H1 (cell line): ENCODE measurements at regions not wholly inside any gene's neighbourhood (a gene's known extent, or its start where the extent isn't known, plus 50 kb on each side); places are given as distances from the start of the nearest gene placed in this dataset.

Experiments used
- CTCF ChIA-PET: fragments of 300-600 bp; sonication (Branson Sonifier 250); formaldehyde crosslinking; loops from one replicate; lab custom pipeline; 2021; ENCODE audit not compliant: partially characterized antibody; lab: Charles Lee
- POLR2A ChIA-PET: fragments of 300-600 bp; sonication (Branson Sonifier 250); formaldehyde crosslinking; loops from one replicate; lab custom pipeline; 2021; ENCODE audit warnings: inconsistent platforms; ENCODE audit not compliant: partially characterized antibody; lab: Charles Lee
- DNase-seq, 2 experiments: peaks; one replicate each; pipeline versions ENCODE4 v3.0.0 to v3.0.0-alpha.2; 2010 to 2022; ENCODE audit warnings: low spot score in 2 of 2, low read depth in 1 of 2, mixed read lengths in 1 of 2
- FAIRE-seq: peaks from 2 replicates; lab custom pipeline; 2011; peaks lifted over from hg19 to GRCh38; lab: Jason Lieb, UNC
- H2AFZ ChIP-seq: 2 replicates; pipeline ENCODE4 v1.8.1; 2012; ENCODE audit warnings: low read length, inconsistent platforms
- H2AK5ac ChIP-seq: 2 replicates; pipeline ENCODE4 v1.6.1; 2013; ENCODE audit warnings: low read depth, low read length
- H2BK120ac ChIP-seq: replicated peaks from 2 replicates; pipeline ENCODE3; 2013; ENCODE audit warnings: low read depth, low read length, inconsistent platforms
- H2BK12ac ChIP-seq: 2 replicates; pipeline ENCODE4 v1.6.1; 2013; ENCODE audit warnings: low read depth, low read length
- H2BK15ac ChIP-seq: 2 replicates; pipeline ENCODE4 v1.6.1; 2013; ENCODE audit warnings: low read length
- H2BK20ac ChIP-seq: 2 replicates; pipeline ENCODE4 v1.6.1; 2013; ENCODE audit warnings: low read length
- H2BK5ac ChIP-seq: 2 replicates; pipeline ENCODE4 v1.6.1; 2013; ENCODE audit warnings: low read depth, low read length
- H3K14ac ChIP-seq: 2 replicates; pipeline ENCODE4 v1.6.1; 2013; ENCODE audit warnings: inconsistent platforms; ENCODE audit not compliant: insufficient read length
- H3K18ac ChIP-seq: 2 replicates; pipeline ENCODE4 v1.6.1; 2013; ENCODE audit warnings: low read length; ENCODE audit errors: extremely low read depth
- H3K23ac ChIP-seq: 2 replicates; pipeline ENCODE4 v1.6.1; 2013; ENCODE audit warnings: inconsistent platforms; ENCODE audit not compliant: insufficient read length
- H3K23me2 ChIP-seq: 2 replicates; pipeline ENCODE4 v1.6.1; 2013; ENCODE audit warnings: low read depth, low read length
- H3K27ac ChIP-seq: 2 replicates; pipeline ENCODE4 v1.6.1; 2011; ENCODE audit warnings: low read depth, low read length, inconsistent platforms
- H3K27me3 ChIP-seq, 4 experiments: replicated peaks in 1 of 4; 1 replicate in 1 of 4; 2 replicates in 3 of 4; pipeline versions ENCODE4 v1.6.1 to v1.8.1; 2011 to 2013; ENCODE audit warnings: low read length in 3 of 4, mild to moderate bottlenecking in 3 of 4, inconsistent platforms in 2 of 4, mixed read lengths in 2 of 4, moderate library complexity in 1 of 4; ENCODE audit not compliant: control insufficient read depth in 3 of 4, insufficient read depth in 3 of 4; ENCODE audit errors: extremely low read depth in 1 of 4
- H3K36me3 ChIP-seq, 4 experiments: 2 replicates each; pipeline versions ENCODE4 v1.6.1 to v1.8.1; 2011 to 2013; ENCODE audit warnings: mild to moderate bottlenecking in 4 of 4, low read length in 3 of 4, moderate library complexity in 2 of 4, control low read depth in 1 of 4, inconsistent platforms in 1 of 4; ENCODE audit not compliant: insufficient read depth in 4 of 4, control insufficient read depth in 2 of 4
- H3K4ac ChIP-seq: replicated peaks from 2 replicates; pipeline ENCODE3; 2013; ENCODE audit warnings: low read length, low read depth, mixed read lengths, inconsistent platforms; ENCODE audit not compliant: insufficient read length
- H3K4me1 ChIP-seq, 4 experiments: replicated peaks in 1 of 4; 1 replicate in 1 of 4; 2 replicates in 3 of 4; pipeline versions ENCODE4 v1.6.1 to v1.8.1; 2011 to 2013; ENCODE audit warnings: low read length in 3 of 4, inconsistent platforms in 2 of 4, mixed read lengths in 1 of 4; ENCODE audit not compliant: insufficient read depth in 4 of 4, control insufficient read depth in 3 of 4
- H3K4me2 ChIP-seq, 2 experiments: 2 replicates each; pipeline versions ENCODE4 v1.6.1 to v1.8.1; 2011 to 2013; ENCODE audit warnings: low read depth in 2 of 2, low read length in 2 of 2, control low read depth in 1 of 2, inconsistent platforms in 1 of 2, mild to moderate bottlenecking in 1 of 2; ENCODE audit not compliant: insufficient read depth in 1 of 2
- H3K4me3 ChIP-seq, 4 experiments: fragments of 200-600, 300-600 bp in 1 of 4; sonication (generic), shearing (Covaris generic), sonication (Bioruptor Twin) in 1 of 4; 2 replicates each; pipeline versions ENCODE4 v1.5.1 to v1.8.1; 2011 to 2016; ENCODE audit warnings: low read length in 4 of 4, low read depth in 3 of 4, control low read depth in 2 of 4, inconsistent platforms in 2 of 4, mild to moderate bottlenecking in 2 of 4, mixed read lengths in 1 of 4, moderate library complexity in 1 of 4; ENCODE audit not compliant: insufficient read depth in 2 of 4; ENCODE audit errors: extremely low read depth in 1 of 4
- H3K56ac ChIP-seq: replicated peaks from 2 replicates; pipeline ENCODE3; 2013; ENCODE audit warnings: low read depth, mild to moderate bottlenecking, mixed read lengths, low read length, inconsistent platforms; ENCODE audit not compliant: insufficient read length
- H3K79me1 ChIP-seq: 2 replicates; pipeline ENCODE4 v1.6.1; 2013; ENCODE audit warnings: low read depth, low read length, control low read depth
- H3K79me2 ChIP-seq, 2 experiments: 2 replicates each; pipeline versions ENCODE4 v1.6.1 to v1.8.1; 2012 to 2013; ENCODE audit warnings: low read length in 2 of 2, mild to moderate bottlenecking in 2 of 2, inconsistent platforms in 1 of 2; ENCODE audit not compliant: insufficient read depth in 2 of 2, control insufficient read depth in 1 of 2
- H3K9ac ChIP-seq, 4 experiments: replicated peaks in 1 of 4; 1 replicate in 1 of 4; 2 replicates in 3 of 4; pipeline versions ENCODE4 v1.6.1 to v1.8.1; 2011 to 2013; ENCODE audit warnings: low read depth in 3 of 4, low read length in 3 of 4, control low read depth in 2 of 4, mild to moderate bottlenecking in 2 of 4, moderate library complexity in 2 of 4, inconsistent platforms in 1 of 4; ENCODE audit errors: extremely low read depth in 1 of 4
- H3K9me3 ChIP-seq, 2 experiments: 2 replicates each; pipeline versions ENCODE4 v1.6.1 to v1.8.1; 2012 to 2013; ENCODE audit warnings: mild to moderate bottlenecking in 2 of 2, moderate library complexity in 2 of 2, control low read depth in 1 of 2, inconsistent platforms in 1 of 2, low read depth in 1 of 2, low read length in 1 of 2, mixed read lengths in 1 of 2; ENCODE audit not compliant: insufficient read depth in 2 of 2
- H4K20me1 ChIP-seq, 2 experiments: replicated peaks in 1 of 2; 2 replicates each; pipeline versions ENCODE3 to v1.8.1; 2011 to 2013; ENCODE audit warnings: inconsistent platforms in 2 of 2, low read length in 2 of 2, mild to moderate bottlenecking in 1 of 2; ENCODE audit not compliant: insufficient read depth in 2 of 2, control insufficient read depth in 1 of 2
- H4K5ac ChIP-seq: 2 replicates; pipeline ENCODE4 v1.6.1; 2013; ENCODE audit warnings: low read length, low read depth, mixed read lengths, inconsistent platforms; ENCODE audit not compliant: insufficient read length
- H4K8ac ChIP-seq: 2 replicates; pipeline ENCODE4 v1.8.0; 2013; ENCODE audit warnings: mild to moderate bottlenecking, moderate library complexity, low read length, inconsistent platforms; ENCODE audit not compliant: insufficient read depth; ENCODE audit errors: extremely low read depth
- H4K91ac ChIP-seq: replicated peaks from 2 replicates; pipeline ENCODE3; 2013; ENCODE audit warnings: low read length, mixed read lengths, inconsistent platforms; ENCODE audit not compliant: insufficient read length
- BRCA1 ChIP-seq: IDR thresholded peaks from 2 replicates; pipeline ENCODE4 v1.6.1; 2012; ENCODE audit warnings: low read depth, low read length, improper control_type of control experiment
- CBX8 ChIP-seq: fragments of 300-800, 300-1000 bp; sonication (generic); IDR thresholded peaks from 2 replicates; pipeline ENCODE4 v1.7.1; 2016; ENCODE audit warnings: low read depth, low read length, borderline replicate concordance
- CTBP2 ChIP-seq: IDR thresholded peaks from 2 replicates; pipeline ENCODE4 v1.7.0; 2011; ENCODE audit warnings: borderline replicate concordance, mild to moderate bottlenecking, moderate library complexity, mixed read lengths, low read length; ENCODE audit not compliant: insufficient read depth, insufficient read length
- JUND ChIP-seq: IDR thresholded peaks from 2 replicates; pipeline ENCODE4 v1.6.1; 2011; ENCODE audit warnings: mild to moderate bottlenecking, improper control_type of control experiment, low read length
- POLR2A ChIP-seq, 2 experiments: IDR thresholded peaks; 1 replicate in 1 of 2; 2 replicates in 1 of 2; pipeline ENCODE4 v1.6.1; 2011; ENCODE audit warnings: low read depth in 2 of 2, low read length in 2 of 2, mild to moderate bottlenecking in 2 of 2; ENCODE audit errors: control extremely low read depth in 1 of 2
- POU5F1 ChIP-seq: IDR thresholded peaks from 2 replicates; pipeline ENCODE4 v1.6.1; 2011; ENCODE audit warnings: low read depth, mild to moderate bottlenecking, low read length, moderate library complexity
- RFX5 ChIP-seq: IDR thresholded peaks from 2 replicates; pipeline ENCODE4 v1.6.1; 2011; ENCODE audit warnings: low read depth, low read length, improper control_type of control experiment, borderline replicate concordance
- RXRA ChIP-seq: IDR thresholded peaks from 2 replicates; pipeline ENCODE4 v1.6.1; 2011; ENCODE audit warnings: low read depth, mild to moderate bottlenecking, low read length, moderate library complexity; ENCODE audit not compliant: insufficient read depth
- SIN3A ChIP-seq, 2 experiments: IDR thresholded peaks in 1 of 2; conservative IDR thresholded peaks in 1 of 2; 2 replicates each; pipeline ENCODE4 v1.6.1; 2011 to 2012; ENCODE audit warnings: low read length in 2 of 2, improper control_type of control experiment in 1 of 2, low read depth in 1 of 2, mild to moderate bottlenecking in 1 of 2
- SIRT6 ChIP-seq: IDR thresholded peaks from one replicate; pipeline ENCODE4 v1.7.1; 2012; ENCODE audit warnings: low read length, inconsistent platforms
- SP2 ChIP-seq: IDR thresholded peaks from 2 replicates; pipeline ENCODE4 v1.6.1; 2012; ENCODE audit warnings: mild to moderate bottlenecking, low read length, inconsistent platforms
- WGBS, 2 experiments: shearing (Covaris generic) in 1 of 2; methylation state at CpG; one replicate each; pipeline versions ENCODE4 v1.1.6 to v1.1.7; 2013 to 2015; ENCODE audit warnings: low lambda C conversion rate in 2 of 2, mixed read lengths in 2 of 2, inconsistent platforms in 1 of 2, low coverage in 1 of 2, missing lambda C conversion rate in 1 of 2; ENCODE audit not compliant: insufficient replicate concordance in 2 of 2, insufficient coverage in 1 of 2, insufficient read length in 1 of 2; ENCODE audit errors: extremely low coverage in 1 of 2, missing lambda C conversion rate in 1 of 2; 5-methylcytosine and 5-hydroxymethylcytosine counted together
- TF ChIP-seq, protein P1 (sequence below): IDR thresholded peaks from 2 replicates; pipeline ENCODE4 v1.6.1; 2011; ENCODE audit warnings: low read length, improper control_type of control experiment

DNA sequence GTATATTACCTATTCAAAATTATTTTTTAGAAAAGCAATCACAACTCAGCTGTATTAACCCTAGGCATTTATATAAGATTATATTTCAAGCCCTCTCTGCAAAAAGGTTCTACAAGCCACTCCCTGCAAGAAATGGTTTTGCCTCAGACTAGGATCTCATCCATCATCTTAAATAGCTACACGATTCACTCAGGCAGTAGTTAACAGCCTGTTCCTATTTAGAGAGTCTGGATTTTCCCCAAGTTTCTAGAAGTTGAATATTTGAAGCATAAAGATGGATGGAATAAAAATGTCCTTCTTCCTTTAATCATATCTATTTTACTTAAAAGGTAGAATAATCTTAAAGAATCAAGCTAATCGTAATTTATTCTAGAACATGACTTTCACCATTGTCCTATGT is 167.1 kb upstream of the STK17B start:
- no peak overlapping the region for H3K4me3 ChIP-seq
- TF ChIP-seq, protein P1, sequence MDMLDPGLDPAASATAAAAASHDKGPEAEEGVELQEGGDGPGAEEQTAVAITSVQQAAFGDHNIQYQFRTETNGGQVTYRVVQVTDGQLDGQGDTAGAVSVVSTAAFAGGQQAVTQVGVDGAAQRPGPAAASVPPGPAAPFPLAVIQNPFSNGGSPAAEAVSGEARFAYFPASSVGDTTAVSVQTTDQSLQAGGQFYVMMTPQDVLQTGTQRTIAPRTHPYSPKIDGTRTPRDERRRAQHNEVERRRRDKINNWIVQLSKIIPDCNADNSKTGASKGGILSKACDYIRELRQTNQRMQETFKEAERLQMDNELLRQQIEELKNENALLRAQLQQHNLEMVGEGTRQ: no peak
- TF ChIP-seq RFX5: no peak
- no peak for TF ChIP-seq SP2
- TF ChIP-seq RXRA: no peak
- TF ChIP-seq JUND: no peak
- TF ChIP-seq SIN3A (conservative IDR thresholded peaks at IDR 0.05 in 1 of 2, IDR thresholded peaks at IDR 0.05 in 1 of 2; ENCODE audit: low read depth in 1 of 2, low read length in 2 of 2): no peak
- no peak for TF ChIP-seq POU5F1
- no peak for TF ChIP-seq POLR2A (IDR thresholded peaks at IDR 0.05; ENCODE audit: control extremely low read depth in 1 of 2, low read depth in 2 of 2, low read length in 2 of 2)
- TF ChIP-seq CBX8: no peak
- TF ChIP-seq SIRT6: no peak
- TF ChIP-seq BRCA1: no peak
- no peak for TF ChIP-seq CTBP2
- H2BK15ac ChIP-seq: no peak overlapping the region
- WGBS, 2 experiments: 81% methylated on average over 2 of the region's 2 CpGs; no CpG with 5 or more reads in 1 of the 2 experiments
- H2AK5ac ChIP-seq: no peak overlapping the region
- H3K23ac ChIP-seq: no peak overlapping the region
- no peak overlapping the region for H4K8ac ChIP-seq
- H2AFZ ChIP-seq: no peak overlapping the region
- H4K5ac ChIP-seq: no peak overlapping the region
- no peak overlapping the region for H3K9ac ChIP-seq
- no peak overlapping the region for H3K14ac ChIP-seq
- H3K36me3 ChIP-seq: no peaks in the 10 kb centered on the region
- no peak overlapping the region for H2BK20ac ChIP-seq
- no peak overlapping the region for H2BK120ac ChIP-seq
- H4K91ac ChIP-seq: no peak overlapping the region
- H3K56ac ChIP-seq: no peak overlapping the region
- H3K9me3 ChIP-seq: no peaks in the 10 kb centered on the region
- H2BK5ac ChIP-seq: no peak overlapping the region
- no peak overlapping the region for H3K18ac ChIP-seq
- FAIRE-seq (no peak), DNase-seq (no peak)
- CTCF ChIA-PET: interaction anchor here (0.6 to 4.9 kb wide), 21 partner anchors 9 to 1072 kb away, joined by 3 to 54 read pairs (median 6); no protein-coding TSS in a partner anchor
- no peaks in the 10 kb centered on the region for H3K79me2 ChIP-seq
- H3K4me2 ChIP-seq: no peak overlapping the region
- POLR2A ChIA-PET: no interaction called here
- H3K27ac ChIP-seq: no peak overlapping the region
- H4K20me1 ChIP-seq: no peaks in the 10 kb centered on the region
- no peaks in the 10 kb centered on the region for H3K27me3 ChIP-seq
- H3K4me1 ChIP-seq: no peaks in the 10 kb centered on the region
- H3K79me1 ChIP-seq: no peaks in the 10 kb centered on the region
- H3K4ac ChIP-seq: no peak overlapping the region
- no peak overlapping the region for H2BK12ac ChIP-seq
- no peaks in the 10 kb centered on the region for H3K23me2 ChIP-seq
